Fibroblast of pulmonary artery (primary cell): ENCODE measurements at regions not wholly inside any gene's neighbourhood (a gene's known extent, or its start where the extent isn't known, plus 50 kb on each side); places are given as distances from the start of the nearest gene placed in this dataset.

Experiments used
- DNase-seq: peaks from one replicate; pipeline ENCODE4 v3.0.0-alpha.2; 2010; ENCODE audit warnings: low read depth
- H3K4me3 ChIP-seq: replicated peaks from 2 replicates; pipeline ENCODE4 v1.5.1; 2011; ENCODE audit warnings: low read depth, mild to moderate bottlenecking, control low read depth, low read length, moderate library complexity
- CTCF ChIP-seq: IDR thresholded peaks from 2 replicates; pipeline ENCODE4 v1.5.1; 2011; ENCODE audit warnings: mild to moderate bottlenecking, control low read depth, low read length, inconsistent platforms; ENCODE audit errors: missing control alignments

- no peak overlapping the region for H3K4me3 ChIP-seq
- peak; percentile 94 for DNase-seq
- TF ChIP-seq CTCF: no peak
Observed at GRCh38 chr12:116432314-116432750, 126.8 kb upstream of the MAP1LC3B2 start.

GRCh38 chr12:116433249-116433648, 125.9 kb upstream of the MAP1LC3B2 start:
- TF ChIP-seq CTCF: no peak
- H3K4me3 ChIP-seq: no peak overlapping the region
- no peak for DNase-seq

- peak; percentile 94 for DNase-seq
- TF ChIP-seq CTCF: no peak
Observed at GRCh38 chr12:116434155-116435011, 124.8 kb upstream of the MAP1LC3B2 start.

GRCh38 chr12:116435984-116436383, 123.2 kb upstream of the MAP1LC3B2 start:
- no peak for TF ChIP-seq CTCF
- no peak overlapping the region for H3K4me3 ChIP-seq

More at GRCh38 chr12:116434155-116435011, 124.8 kb upstream of the MAP1LC3B2 start:
- peak overlapping the region; percentile 40 for H3K4me3 ChIP-seq

GRCh38 chr12:116436561-116437249, 122.5 kb upstream of the MAP1LC3B2 start:
- no peak for DNase-seq
- no peak for TF ChIP-seq CTCF

More at GRCh38 chr12:116435984-116436383, 123.2 kb upstream of the MAP1LC3B2 start:
- DNase-seq: no peak

GRCh38 chr12:116441292-116441691, 117.9 kb upstream of the MAP1LC3B2 start:
- H3K4me3 ChIP-seq: no peak overlapping the region
- DNase-seq: no peak
- no peak for TF ChIP-seq CTCF

More at GRCh38 chr12:116436561-116437249, 122.5 kb upstream of the MAP1LC3B2 start:
- H3K4me3 ChIP-seq: no peak overlapping the region
